IMR-90 (cell line): ENCODE measurements at regions not wholly inside any gene's neighbourhood (a gene's known extent, or its start where the extent isn't known, plus 50 kb on each side); places are given as distances from the start of the nearest gene placed in this dataset.

Experiments used
- ATAC-seq: fragments of 200-7000 bp; cut with Tn5 transposase; 2 replicates; pipeline ENCODE4 v1.9.1; 2020; ENCODE audit warnings: low read depth, mild to moderate bottlenecking, moderate library complexity
- BruUV-seq: library from RNA; stranded (reverse); fragments of 400-500 nt; replicated peaks from 2 replicates; lab custom pipeline; 2021; lab: Mats Ljungman, UMichigan
- CTCF ChIA-PET: fragments of 300-600 bp; formaldehyde crosslinking; extraction: SDS; loops from one replicate; lab custom pipeline; 2021; ENCODE audit warnings: antibody characterized with exemption; lab: Yijun Ruan, JAX
- POLR2A ChIA-PET: fragments of 300-600 bp; sonication (Branson Sonifier 250); formaldehyde crosslinking; loops from one replicate; lab custom pipeline; 2022; ENCODE audit warnings: antibody characterized with exemption; ENCODE audit not compliant: unreplicated experiment; lab: Charles Lee
- DNase-seq: peaks from one replicate; pipeline ENCODE4 v3.0.0; 2013
- H2AFZ ChIP-seq: replicated peaks from 2 replicates; pipeline ENCODE3; 2013; ENCODE audit warnings: low read length, mild to moderate bottlenecking; ENCODE audit not compliant: poor library complexity
- H2AK5ac ChIP-seq: 2 replicates; pipeline ENCODE4 v1.6.1; 2013; ENCODE audit warnings: low read depth, low read length, inconsistent platforms
- H2AK9ac ChIP-seq: replicated peaks from 2 replicates; pipeline ENCODE3; 2013; ENCODE audit warnings: mild to moderate bottlenecking, low read depth, low read length, moderate library complexity; ENCODE audit not compliant: poor library complexity
- H2BK120ac ChIP-seq: 2 replicates; pipeline ENCODE4 v1.6.1; 2013; ENCODE audit warnings: low read depth, low read length, inconsistent platforms
- H2BK15ac ChIP-seq: 3 replicates; pipeline ENCODE4 v1.6.1; 2013; ENCODE audit warnings: low read depth, low read length, inconsistent platforms
- H2BK20ac ChIP-seq: 2 replicates; pipeline ENCODE4 v1.6.1; 2013; ENCODE audit warnings: low read depth, mild to moderate bottlenecking, inconsistent platforms, low read length, moderate library complexity
- H2BK5ac ChIP-seq: 2 replicates; pipeline ENCODE4 v1.6.1; 2013; ENCODE audit warnings: mild to moderate bottlenecking, low read depth, low read length, inconsistent platforms; ENCODE audit not compliant: poor library complexity, severe bottlenecking
- H3K14ac ChIP-seq: replicated peaks from 2 replicates; pipeline ENCODE4 v1.6.1; 2013; ENCODE audit warnings: low read depth, low read length, inconsistent platforms
- H3K18ac ChIP-seq: 2 replicates; pipeline ENCODE4 v1.6.1; 2013; ENCODE audit warnings: low read depth, low read length, control low read depth
- H3K23ac ChIP-seq: 2 replicates; pipeline ENCODE4 v1.6.1; 2013; ENCODE audit warnings: low read depth, low read length, inconsistent platforms
- H3K27ac ChIP-seq: 2 replicates; pipeline ENCODE4 v1.5.1; 2013; ENCODE audit warnings: mild to moderate bottlenecking, control low read depth, low read length; ENCODE audit not compliant: insufficient read depth
- H3K27me3 ChIP-seq: 2 replicates; pipeline ENCODE4 v1.6.1; 2013; ENCODE audit warnings: low read length; ENCODE audit not compliant: control insufficient read depth, insufficient read depth
- H3K36me3 ChIP-seq: 2 replicates; pipeline ENCODE4 v1.6.1; 2013; ENCODE audit warnings: low read length, mixed read lengths; ENCODE audit not compliant: control insufficient read depth, insufficient read depth
- H3K4ac ChIP-seq: 2 replicates; pipeline ENCODE4 v1.6.1; 2013; ENCODE audit warnings: low read depth, low read length, inconsistent platforms
- H3K4me1 ChIP-seq: 2 replicates; pipeline ENCODE4 v1.6.1; 2013; ENCODE audit warnings: low read length, mixed read lengths; ENCODE audit not compliant: control insufficient read depth, insufficient read depth
- H3K4me2 ChIP-seq: 2 replicates; pipeline ENCODE4 v1.6.1; 2013; ENCODE audit warnings: low read depth, mild to moderate bottlenecking, control low read depth, low read length, moderate library complexity
- H3K4me3 ChIP-seq: 2 replicates; pipeline ENCODE4 v1.5.1; 2013; ENCODE audit warnings: low read depth, mild to moderate bottlenecking, control low read depth, low read length, moderate library complexity; ENCODE audit not compliant: insufficient read depth
- H3K56ac ChIP-seq: 2 replicates; pipeline ENCODE4 v1.6.1; 2013; ENCODE audit warnings: low read length, inconsistent platforms; ENCODE audit not compliant: insufficient read depth; ENCODE audit errors: extremely low read depth
- H3K79me1 ChIP-seq, 2 experiments: 2 replicates each; pipeline ENCODE4 v1.6.1; 2013; ENCODE audit warnings: low read length in 2 of 2, inconsistent platforms in 1 of 2, low read depth in 1 of 2
- H3K9ac ChIP-seq: 2 replicates; pipeline ENCODE4 v1.6.1; 2013; ENCODE audit warnings: low read depth, low read length, control low read depth
- H3K9me1 ChIP-seq: 2 replicates; pipeline ENCODE4 v1.6.1; 2013; ENCODE audit warnings: low read length, inconsistent platforms; ENCODE audit not compliant: insufficient read depth
- H3K9me3 ChIP-seq: 2 replicates; pipeline ENCODE4 v1.6.1; 2013; ENCODE audit warnings: low read length; ENCODE audit not compliant: control insufficient read depth, insufficient read depth
- H4K20me1 ChIP-seq: 2 replicates; pipeline ENCODE4 v1.6.1; 2013; ENCODE audit warnings: low read length, inconsistent platforms; ENCODE audit not compliant: insufficient read depth
- H4K5ac ChIP-seq: 2 replicates; pipeline ENCODE4 v1.6.1; 2013; ENCODE audit warnings: mild to moderate bottlenecking, low read depth, low read length, control low read depth
- H4K8ac ChIP-seq, 2 experiments: 2 replicates each; pipeline ENCODE4 v1.6.1; 2013; ENCODE audit warnings: low read depth in 2 of 2, low read length in 2 of 2, control low read depth in 1 of 2, inconsistent platforms in 1 of 2
- H4K91ac ChIP-seq: 2 replicates; pipeline ENCODE4 v1.6.1; 2013; ENCODE audit warnings: low read depth, low read length, inconsistent platforms; ENCODE audit not compliant: insufficient read depth
- BHLHE40 ChIP-seq: fragments of 150-350 bp; IDR thresholded peaks from 2 replicates; pipeline ENCODE4 v1.6.1; 2016; ENCODE audit warnings: mild to moderate bottlenecking, low read depth, low read length
- CEBPB ChIP-seq: IDR thresholded peaks from 2 replicates; pipeline ENCODE4 v1.6.1; 2012; ENCODE audit warnings: low read depth, low read length, improper control_type of control experiment
- CHD1 ChIP-seq: IDR thresholded peaks from 2 replicates; pipeline ENCODE4 v1.6.1; 2012; ENCODE audit warnings: low read depth, low read length, improper control_type of control experiment
- CTCF ChIP-seq: conservative IDR thresholded peaks from 2 replicates; pipeline ENCODE4 v1.5.1; 2012; ENCODE audit warnings: mild to moderate bottlenecking, low read depth, low read length, improper control_type of control experiment
- ELK1 ChIP-seq: fragments of 150-350 bp; IDR thresholded peaks from 2 replicates; pipeline ENCODE4 v1.6.1; 2016; ENCODE audit warnings: low read depth, mild to moderate bottlenecking, low read length, moderate library complexity, borderline replicate concordance
- FOS ChIP-seq: fragments of 150-350 bp; IDR thresholded peaks from 2 replicates; pipeline ENCODE4 v1.6.1; 2016; ENCODE audit warnings: low read depth, low read length
- MAFK ChIP-seq: IDR thresholded peaks from 2 replicates; pipeline ENCODE4 v1.6.1; 2012; ENCODE audit warnings: low read depth, low read length, improper control_type of control experiment
- MAZ ChIP-seq: IDR thresholded peaks from 2 replicates; pipeline ENCODE4 v1.6.1; 2012; ENCODE audit warnings: low read depth, mild to moderate bottlenecking, low read length, improper control_type of control experiment, moderate library complexity, borderline replicate concordance
- MXI1 ChIP-seq: IDR thresholded peaks from 2 replicates; pipeline ENCODE4 v1.6.1; 2012; ENCODE audit warnings: low read depth, mild to moderate bottlenecking, low read length, moderate library complexity, borderline replicate concordance
- NFE2L2 ChIP-seq: fragments of 150-350 bp; IDR thresholded peaks from 2 replicates; pipeline ENCODE4 v1.6.1; 2016; ENCODE audit warnings: low read depth, mild to moderate bottlenecking, low read length
- POLR2A ChIP-seq: IDR thresholded peaks from 2 replicates; pipeline ENCODE4 v1.6.1; 2012; ENCODE audit warnings: mild to moderate bottlenecking, low read depth, low read length
- RAD21 ChIP-seq: IDR thresholded peaks from 2 replicates; pipeline ENCODE4 v1.6.1; 2012; ENCODE audit warnings: low read length, improper control_type of control experiment
- RCOR1 ChIP-seq: IDR thresholded peaks from 2 replicates; pipeline ENCODE4 v1.6.1; 2012; ENCODE audit warnings: mild to moderate bottlenecking, low read length, improper control_type of control experiment; ENCODE audit not compliant: insufficient replicate concordance
- RFX5 ChIP-seq: IDR thresholded peaks from 2 replicates; pipeline ENCODE4 v1.8.0; 2012; ENCODE audit warnings: low read depth, mild to moderate bottlenecking, low read length, moderate library complexity
- SMC3 ChIP-seq: fragments of 150-350 bp; IDR thresholded peaks from 2 replicates; pipeline ENCODE4 v1.6.1; 2016; ENCODE audit warnings: low read depth, mild to moderate bottlenecking, antibody characterized with exemption, low read length, moderate library complexity
- USF2 ChIP-seq: fragments of 150-350 bp; IDR thresholded peaks from 2 replicates; pipeline ENCODE4 v1.6.1; 2017; ENCODE audit warnings: mild to moderate bottlenecking, antibody characterized with exemption, low read length, low read depth
- WGBS, 2 experiments: methylation state at CpG; one replicate each; pipeline versions ENCODE4 v1.1.5 to v1.1.7; 2013; ENCODE audit warnings: missing lambda C conversion rate in 2 of 2; ENCODE audit not compliant: insufficient read length in 1 of 2; ENCODE audit errors: extremely low coverage in 2 of 2; 5-methylcytosine and 5-hydroxymethylcytosine counted together
- dilution Hi-C: fragments of 300-500 bp; cut with HindIII; formaldehyde crosslinking; loops from one replicate; pipeline ENCODE4 v1.14.3; 2018; ENCODE audit warnings: low sequenced_read_pairs; ENCODE audit not compliant: unreplicated experiment
- in situ Hi-C: fragments of 300-500 bp; cut with MboI; formaldehyde crosslinking; loops from 3 replicates; pipeline ENCODE4 v1.14.3; 2019; ENCODE audit warnings: low sequenced_read_pairs, inconsistent platforms, mixed read lengths
- intact Hi-C: fragments of 100-400 bp; cut with micrococcal nuclease; formaldehyde crosslinking; loops from 2 replicates; pipeline ENCODE4 v1.10.0; 2022

- ChIA-PET POLR2A (no interaction called here), CTCF (no interaction called here)
- no peak overlapping the region for H3K56ac ChIP-seq
- no peak overlapping the region for H2BK20ac ChIP-seq
- H2BK5ac ChIP-seq = no peak overlapping the region
- dilution Hi-C loops (no loop called here), intact Hi-C loops (no loop called here), in situ Hi-C loops (no loop called here)
- H3K27me3 ChIP-seq = no peaks in the 10 kb centered on the region
- no peak overlapping the region; the same call in 2 of the 3 replicates for H2BK15ac ChIP-seq
- no peak overlapping the region for H3K27ac ChIP-seq
- ATAC-seq (no peak), DNase-seq (no peak)
- no peak overlapping the region for H3K23ac ChIP-seq
- WGBS, 2 experiments = 92% methylated on average over 2 of the region's 6 CpGs; no CpG with 5 or more reads in 1 of the 2 experiments
- H3K4me3 ChIP-seq = no peak overlapping the region
- H3K14ac ChIP-seq = no peak overlapping the region
- H3K9me1 ChIP-seq = peaks cover 4% of the 10 kb centered on the region
- H4K5ac ChIP-seq = peak overlapping the region; percentile 63; the same call in 1 of the 2 replicates
- H2BK120ac ChIP-seq = no peak overlapping the region
- H3K4me2 ChIP-seq = no peak overlapping the region
- H3K79me1 ChIP-seq = no peaks in the 10 kb centered on the region
- H4K20me1 ChIP-seq = no peaks in the 10 kb centered on the region
- no TSS peak for BruUV-seq
- TF ChIP-seq RCOR1 (no peak), MXI1 (no peak), ELK1 (no peak), POLR2A (no peak), BHLHE40 (no peak), RFX5 (no peak), NFE2L2 (no peak), CTCF (no peak), RAD21 (no peak), CEBPB (no peak), SMC3 (no peak), MAFK (no peak), FOS (no peak), CHD1 (no peak), MAZ (no peak), USF2 (no peak)
- no peak overlapping the region for H3K9ac ChIP-seq
- H3K18ac ChIP-seq = peak overlapping the region; percentile 69; the same call in 1 of the 2 replicates
- H3K4me1 ChIP-seq = peaks cover 12% of the 10 kb centered on the region
- no peak overlapping the region for H2AK5ac ChIP-seq
- H3K9me3 ChIP-seq = no peaks in the 10 kb centered on the region; the same call in 1 of the 2 replicates
- no peak overlapping the region for H2AFZ ChIP-seq
- H2AK9ac ChIP-seq = no peak overlapping the region
- H4K91ac ChIP-seq = no peak overlapping the region
- no peaks in the 10 kb centered on the region for H3K36me3 ChIP-seq
- no peak overlapping the region for H3K4ac ChIP-seq
- no peak overlapping the region for H4K8ac ChIP-seq
Measured at GRCh38 chr11:103703954-103704353, 332.5 kb upstream of the DDI1 start.
